OCI-LY7 (cell line): ENCODE measurements at regions not wholly inside any gene's neighbourhood (a gene's known extent, or its start where the extent isn't known, plus 50 kb on each side); places are given as distances from the start of the nearest gene placed in this dataset.

Experiments
- CTCF ChIP-seq: fragments of 200-600 bp; sonication (generic); conservative IDR thresholded peaks from 2 replicates; pipeline ENCODE4 v1.5.1; 2014; ENCODE audit warnings: mild to moderate bottlenecking, antibody characterized with exemption, low read length, moderate library complexity, mixed read lengths
- EZH2phosphoT487 ChIP-seq: fragments of 200-600 bp; sonication (generic); IDR thresholded peaks from 2 replicates; pipeline ENCODE4 v1.6.1; 2018; ENCODE audit warnings: low read depth, borderline replicate concordance, mild to moderate bottlenecking, mixed run types, antibody characterized with exemption, low read length, moderate library complexity, mixed read lengths

DNA sequence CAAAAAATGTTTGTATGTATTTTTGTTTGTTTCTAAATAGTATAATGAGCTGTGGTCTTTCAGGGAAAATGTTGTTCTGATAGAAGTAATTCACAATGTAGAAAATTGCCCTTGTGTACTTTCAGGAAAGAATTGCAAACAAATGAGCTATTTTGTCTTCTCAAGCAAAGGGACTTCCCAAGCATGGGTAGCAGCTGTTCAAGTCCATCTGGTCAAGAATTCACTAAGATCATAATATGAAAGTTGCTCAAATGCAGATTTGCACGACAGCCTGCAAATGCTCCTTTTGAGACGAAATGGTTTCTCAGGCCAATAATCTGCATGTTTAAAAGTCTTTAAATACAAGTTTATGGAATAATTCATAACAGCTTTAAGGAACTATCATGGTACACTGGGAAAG lies 51.9 kb upstream of the HNMT start:
- TF ChIP-seq CTCF (no peak), EZH2phosphoT487 (no peak)
